Esophagus muscularis mucosa (tissue), 3 donors: ENCODE measurements at regions not wholly inside any gene's neighbourhood (a gene's known extent, or its start where the extent isn't known, plus 50 kb on each side); places are given as distances from the start of the nearest gene placed in this dataset.
"Not testable (repeated sequence)": the region's sequence is repeated elsewhere in the genome, so short reads cannot be mapped to it uniquely, and the experiment has no call there.

Source experiments
- CTCF ChIP-seq, 3 experiments: fragments of 200-600 bp in 2 of 3; fragments of 450-650 bp in 1 of 3; sonication (generic) in 2 of 3; IDR thresholded peaks; one replicate each; pipeline ENCODE4 v1.5.1; 2017 to 2019; ENCODE audit warnings: antibody characterized with exemption in 3 of 3, mild to moderate bottlenecking in 2 of 3, moderate library complexity in 1 of 3
- POLR2A ChIP-seq: fragments of 450-650 bp; IDR thresholded peaks from one replicate; pipeline ENCODE4 v1.6.1; 2017; ENCODE audit warnings: antibody characterized with exemption, moderate library complexity, mild to moderate bottlenecking, low read depth
- POLR2AphosphoS5 ChIP-seq, 2 donors: sonication (generic); formaldehyde crosslinking; IDR thresholded peaks; one replicate each; pipeline ENCODE4 v1.6.1; 2017; ENCODE audit warnings: antibody characterized with exemption in 2 of 2

GRCh38 chr16:22643203-22643602, 132.5 kb downstream of the NPIPB5 start:
- not testable (repeated sequence) for TF ChIP-seq CTCF (IDR thresholded peaks at IDR 0.05); POLR2A; POLR2AphosphoS5 (IDR thresholded peaks at IDR 0.05)
